ENCODE measurements at regions not wholly inside any gene's neighbourhood (a gene's known extent, or its start where the extent isn't known, plus 50 kb on each side); places are given as distances from the start of the nearest gene placed in this dataset.

DNA sequence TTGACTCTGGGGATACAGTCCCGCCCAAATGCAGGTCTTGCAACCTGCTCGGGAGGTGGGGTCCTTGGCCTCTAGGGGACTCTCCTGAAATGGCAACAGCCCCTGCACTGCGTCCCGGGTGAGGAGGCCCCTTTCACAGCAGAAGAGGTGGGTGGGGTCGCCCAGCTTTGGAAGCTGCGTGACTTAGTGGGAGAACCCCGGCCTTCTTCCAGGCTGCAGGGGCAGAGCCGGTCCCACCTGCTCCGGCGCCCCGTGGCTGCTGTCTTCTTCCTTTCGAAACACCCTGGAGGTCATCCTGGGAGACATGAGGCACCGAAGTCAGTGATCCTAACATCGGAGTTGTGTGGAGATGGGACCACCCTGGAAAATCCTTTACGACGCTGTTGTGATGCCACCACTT lies 103.7 kb upstream of the ADRA2C start:
- H3K4me3 ChIP-seq (ENCODE audit: control insufficient read depth, low read depth, low read length), result no peak overlapping the region
- TF ChIP-seq, protein P1, sequence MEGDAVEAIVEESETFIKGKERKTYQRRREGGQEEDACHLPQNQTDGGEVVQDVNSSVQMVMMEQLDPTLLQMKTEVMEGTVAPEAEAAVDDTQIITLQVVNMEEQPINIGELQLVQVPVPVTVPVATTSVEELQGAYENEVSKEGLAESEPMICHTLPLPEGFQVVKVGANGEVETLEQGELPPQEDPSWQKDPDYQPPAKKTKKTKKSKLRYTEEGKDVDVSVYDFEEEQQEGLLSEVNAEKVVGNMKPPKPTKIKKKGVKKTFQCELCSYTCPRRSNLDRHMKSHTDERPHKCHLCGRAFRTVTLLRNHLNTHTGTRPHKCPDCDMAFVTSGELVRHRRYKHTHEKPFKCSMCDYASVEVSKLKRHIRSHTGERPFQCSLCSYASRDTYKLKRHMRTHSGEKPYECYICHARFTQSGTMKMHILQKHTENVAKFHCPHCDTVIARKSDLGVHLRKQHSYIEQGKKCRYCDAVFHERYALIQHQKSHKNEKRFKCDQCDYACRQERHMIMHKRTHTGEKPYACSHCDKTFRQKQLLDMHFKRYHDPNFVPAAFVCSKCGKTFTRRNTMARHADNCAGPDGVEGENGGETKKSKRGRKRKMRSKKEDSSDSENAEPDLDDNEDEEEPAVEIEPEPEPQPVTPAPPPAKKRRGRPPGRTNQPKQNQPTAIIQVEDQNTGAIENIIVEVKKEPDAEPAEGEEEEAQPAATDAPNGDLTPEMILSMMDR (conservative IDR thresholded peaks at IDR 0.05; ENCODE audit: control insufficient read depth, insufficient read depth, low read depth, low read length), result no peak
- no peak for DNase-seq (ENCODE audit: low read depth)

DNA sequence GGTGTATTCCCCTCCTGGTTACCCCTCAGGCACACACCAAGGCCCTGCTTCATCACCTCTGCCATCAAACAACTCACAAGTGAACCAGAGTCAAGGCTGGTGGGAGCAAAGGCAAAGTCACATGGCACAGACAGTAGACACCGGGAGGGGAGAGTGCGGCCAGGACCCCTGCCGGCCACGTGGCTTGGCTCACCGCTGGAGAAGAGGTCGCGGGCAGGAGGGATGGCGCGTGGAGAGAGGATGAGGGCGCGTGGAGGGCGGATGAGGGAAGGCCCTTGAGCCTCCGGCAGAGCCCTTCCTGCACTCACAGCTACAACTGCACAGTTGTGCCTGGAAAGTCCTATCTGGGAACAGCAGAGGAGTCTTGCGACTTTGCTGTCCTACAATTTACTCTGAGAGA lies 104.2 kb upstream of the ADRA2C start:
- no peak overlapping the region for H3K4me3 ChIP-seq (ENCODE audit: control insufficient read depth, low read depth, low read length)
- TF ChIP-seq, protein P1 (conservative IDR thresholded peaks at IDR 0.05; ENCODE audit: control insufficient read depth, insufficient read depth, low read depth, low read length), result no peak
- no peak for DNase-seq (ENCODE audit: low read depth)

DNA sequence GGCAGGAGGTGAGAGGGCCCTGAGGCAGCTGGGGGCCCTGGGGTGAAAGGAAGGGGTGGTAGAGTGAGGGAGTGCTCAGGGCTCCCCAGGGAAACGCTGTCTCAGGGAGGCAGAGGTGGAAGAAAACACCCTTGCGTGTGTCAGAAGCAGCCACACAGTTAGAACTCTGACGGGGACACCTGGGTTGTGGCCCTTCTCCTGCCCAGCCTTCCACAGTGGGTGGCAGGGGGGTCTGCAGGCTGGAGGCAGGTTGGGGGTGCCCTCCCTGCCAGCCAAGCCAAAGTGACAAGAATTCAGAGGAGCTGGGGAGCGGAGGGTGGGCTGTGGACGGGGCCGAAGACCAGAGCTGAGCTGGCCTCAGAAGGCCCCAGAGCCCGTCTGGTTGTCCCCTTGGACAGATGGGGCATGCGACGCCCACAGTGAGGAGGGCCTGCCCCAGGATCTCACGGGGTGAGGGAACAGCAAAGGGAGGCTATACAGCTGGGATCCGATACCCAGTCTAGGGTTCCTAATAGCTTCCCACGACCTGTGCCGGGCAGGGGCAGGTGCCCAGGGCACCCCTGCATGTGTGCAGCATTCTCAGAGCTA lies 105.2 kb upstream of the ADRA2C start:
- DNase-seq (ENCODE audit: low read depth), result no peak
- no peak overlapping the region for H3K4me3 ChIP-seq (ENCODE audit: control insufficient read depth, low read depth, low read length)
- TF ChIP-seq, protein P1 (conservative IDR thresholded peaks at IDR 0.05; ENCODE audit: control insufficient read depth, insufficient read depth, low read depth, low read length), result no peak

DNA sequence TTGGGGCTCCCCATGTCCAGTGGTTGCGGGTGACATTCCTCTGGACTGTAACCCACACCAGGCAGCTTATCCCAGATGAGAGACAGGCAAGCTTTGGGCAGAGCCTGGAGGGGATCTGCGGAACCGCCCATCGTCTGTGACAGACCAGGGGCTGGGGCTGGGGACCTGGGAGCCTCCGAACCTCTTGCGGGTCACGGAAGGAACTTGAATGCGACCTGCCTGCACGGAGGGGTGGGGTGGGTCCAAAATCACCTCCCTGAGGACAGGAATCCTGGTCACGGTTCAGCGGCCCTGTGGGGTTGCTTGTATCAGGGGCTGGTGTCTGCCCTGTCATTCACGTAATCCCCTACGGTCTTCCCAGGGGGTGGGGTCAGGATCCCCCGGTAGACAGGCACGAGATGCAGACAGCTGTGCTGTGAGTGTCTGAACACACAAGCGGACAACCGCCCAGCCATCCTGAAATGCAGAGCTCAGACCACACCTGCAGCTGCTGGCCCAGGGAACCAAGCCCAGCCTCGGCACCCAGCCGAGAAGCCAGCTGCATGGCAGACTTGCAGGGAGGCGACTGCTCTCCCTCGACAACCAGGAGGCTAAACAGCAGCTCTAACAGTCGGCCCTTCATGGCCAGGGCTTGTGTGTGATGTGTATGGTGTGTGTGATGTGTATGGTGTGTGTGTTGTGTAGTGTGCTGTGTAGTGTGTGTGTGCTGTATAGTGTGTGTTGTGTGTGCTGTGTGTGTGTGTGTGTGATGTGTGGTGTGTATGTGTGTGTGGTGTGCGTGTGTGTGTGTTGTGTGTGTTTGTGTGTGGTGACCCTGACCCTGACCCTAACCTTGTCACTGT lies 105.9 kb upstream of the ADRA2C start:
- no peak overlapping the region for H3K4me3 ChIP-seq (ENCODE audit: control insufficient read depth, low read depth, low read length)
- DNase-seq (ENCODE audit: low read depth), result no peak
- TF ChIP-seq, protein P1 (conservative IDR thresholded peaks at IDR 0.05; ENCODE audit: control insufficient read depth, insufficient read depth, low read depth, low read length), result no peak

DNA sequence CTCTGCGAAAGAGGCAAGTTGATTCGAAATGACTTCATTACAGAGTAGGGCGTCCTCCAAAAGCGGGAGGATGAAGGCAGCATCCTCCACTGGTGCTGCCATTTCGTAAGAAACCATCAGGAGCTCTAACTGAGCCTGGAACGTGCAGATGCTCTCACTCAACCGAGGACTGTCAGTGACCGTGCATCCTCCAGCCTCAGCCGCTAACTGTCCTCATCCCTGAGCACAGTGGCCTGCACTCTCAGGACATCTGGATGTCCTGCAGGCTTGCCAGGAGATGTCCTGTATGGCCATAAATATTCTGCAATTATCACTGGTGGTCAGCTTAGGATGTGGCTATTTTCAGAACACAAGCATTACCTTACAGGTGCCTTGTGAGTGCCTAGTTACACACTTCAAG lies 107.1 kb upstream of the ADRA2C start:
- H3K4me3 ChIP-seq (ENCODE audit: control insufficient read depth, low read depth, low read length), result no peak overlapping the region
- DNase-seq (ENCODE audit: low read depth), result no peak
- TF ChIP-seq, protein P1 (conservative IDR thresholded peaks at IDR 0.05; ENCODE audit: control insufficient read depth, insufficient read depth, low read depth, low read length), result no peak

DNA sequence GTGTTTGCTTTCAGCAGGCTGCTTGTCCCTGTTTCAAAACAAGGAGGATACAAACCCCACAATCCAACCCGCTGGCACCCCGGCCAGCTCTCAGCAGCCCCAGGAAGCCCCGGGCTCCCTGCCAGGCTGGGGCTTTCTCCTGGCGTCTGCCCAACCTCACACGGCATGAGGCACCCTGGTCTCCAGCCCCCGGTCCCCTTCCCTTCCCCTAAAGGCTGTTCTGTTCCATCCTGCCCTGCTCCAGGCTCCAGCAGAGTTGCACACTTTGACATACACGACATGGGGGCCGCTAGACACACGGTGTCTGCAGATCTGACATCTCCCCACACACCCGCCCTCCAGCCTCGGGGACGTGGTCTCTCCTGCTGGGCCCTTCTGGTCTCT lies 107.7 kb upstream of the ADRA2C start:
- no peak overlapping the region for H3K4me3 ChIP-seq (ENCODE audit: control insufficient read depth, low read depth, low read length)
- no peak for DNase-seq (ENCODE audit: low read depth)
- TF ChIP-seq, protein P1 (conservative IDR thresholded peaks at IDR 0.05; ENCODE audit: control insufficient read depth, insufficient read depth, low read depth, low read length), result no peak

Measured in fibroblast of mammary gland (primary cell).